Amygdala (tissue), 56 donors: ENCODE measurements at regions not wholly inside any gene's neighbourhood (a gene's known extent, or its start where the extent isn't known, plus 50 kb on each side); places are given as distances from the start of the nearest gene placed in this dataset.

Experiments used
- DNase-seq, 56 donors: peaks; one replicate each; lab custom pipeline; 2025; lab: John Stamatoyannopoulos, UW

- DNase-seq: peak in 10 of 56 donors; percentile 2 to 77 (median 24)
These were observed 75.3 kb upstream of the FAR2 start for GRCh38 chr12:29073631-29074239.

- DNase-seq: no peak
These were observed 68.0 kb upstream of the FAR2 start for GRCh38 chr12:29081101-29081500.

- no peak for DNase-seq
These were observed 66.6 kb upstream of the FAR2 start for GRCh38 chr12:29082522-29082921.

GRCh38 chr12:29086325-29087271 lies 62.5 kb upstream of the FAR2 start:
- DNase-seq: no peak

GRCh38 chr12:29088611-29089219 lies 60.4 kb upstream of the FAR2 start:
- no peak for DNase-seq
